ENCODE measurements at regions not wholly inside any gene's neighbourhood (a gene's known extent, or its start where the extent isn't known, plus 50 kb on each side); places are given as distances from the start of the nearest gene placed in this dataset.

DNA sequence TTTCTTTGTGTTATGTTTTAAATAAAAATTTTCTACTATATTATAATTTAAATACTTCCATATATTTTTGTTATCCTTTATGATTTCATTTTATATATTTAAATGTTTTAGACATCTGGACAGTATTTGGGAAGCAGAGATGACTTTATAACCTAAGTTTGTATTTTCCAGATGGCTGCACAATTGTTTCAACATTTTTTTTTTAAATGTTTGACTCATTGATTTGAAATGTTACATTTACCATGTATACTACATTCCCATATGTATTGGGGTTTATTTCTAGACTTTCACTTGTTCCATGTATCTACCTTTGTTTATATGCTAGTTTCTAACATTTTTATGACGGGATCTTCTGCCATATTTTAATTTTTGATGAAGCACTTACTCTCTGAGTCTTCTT, 766.5 kb downstream of the METTL15 start:
- DNase-seq = no peak

DNA sequence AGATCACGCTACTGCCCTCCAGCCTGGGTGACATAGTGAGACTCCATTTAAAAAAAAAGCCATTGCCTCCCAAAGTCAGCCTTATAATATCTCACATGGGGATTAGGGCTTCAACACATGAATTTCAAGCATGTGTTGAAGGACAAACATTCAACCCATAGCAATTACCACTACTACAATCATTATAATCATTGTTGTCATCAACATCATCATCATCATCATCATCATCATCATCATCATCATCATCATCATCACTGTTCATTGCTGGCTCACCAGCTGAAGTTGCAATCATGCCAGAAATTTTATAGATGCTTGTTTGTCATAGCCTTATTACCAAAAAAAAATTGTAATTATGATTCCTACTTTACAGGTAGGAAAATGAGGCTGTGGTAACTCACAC, 762.9 kb downstream of the METTL15 start:
- DNase-seq = no peak

DNA sequence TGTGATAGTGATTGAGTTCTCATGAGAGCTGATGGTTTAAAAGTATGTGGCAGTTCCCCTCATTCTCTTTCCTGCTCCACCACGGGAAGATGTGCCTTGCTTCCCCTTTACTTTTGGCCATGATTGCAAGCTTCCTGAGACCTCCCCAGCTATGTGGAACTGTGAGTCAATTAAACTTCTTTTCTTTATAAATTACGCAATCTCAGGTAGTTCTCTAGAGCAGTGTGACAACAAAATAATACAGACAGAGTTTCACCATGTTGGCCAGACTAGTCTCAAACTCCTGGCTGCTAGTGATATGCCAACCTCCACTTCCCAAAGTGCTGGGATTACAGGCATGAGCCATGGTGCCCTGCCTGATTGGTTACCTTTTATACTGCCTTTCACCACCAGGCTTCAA, 755.2 kb downstream of the METTL15 start:
- no peak for DNase-seq

DNA sequence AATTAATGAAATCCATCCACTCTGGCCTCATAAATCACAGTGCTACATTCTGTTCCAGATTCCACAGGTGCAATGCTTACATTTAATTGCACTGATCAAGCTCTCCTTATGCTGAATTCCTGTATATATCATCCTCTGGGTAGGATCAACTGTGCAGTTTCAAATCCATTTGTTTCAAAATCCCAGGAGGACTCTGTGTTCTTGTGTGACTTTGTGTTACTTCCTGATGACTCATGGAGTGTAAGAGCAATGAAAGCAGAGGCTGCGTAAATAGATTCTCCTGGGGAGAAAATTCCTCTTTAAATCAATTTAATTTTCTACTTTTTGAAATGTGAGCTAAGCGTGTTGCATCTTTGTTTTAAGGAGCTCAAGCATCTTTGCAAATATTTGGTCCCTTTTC, 752.7 kb downstream of the METTL15 start:
- DNase-seq = no peak

DNA sequence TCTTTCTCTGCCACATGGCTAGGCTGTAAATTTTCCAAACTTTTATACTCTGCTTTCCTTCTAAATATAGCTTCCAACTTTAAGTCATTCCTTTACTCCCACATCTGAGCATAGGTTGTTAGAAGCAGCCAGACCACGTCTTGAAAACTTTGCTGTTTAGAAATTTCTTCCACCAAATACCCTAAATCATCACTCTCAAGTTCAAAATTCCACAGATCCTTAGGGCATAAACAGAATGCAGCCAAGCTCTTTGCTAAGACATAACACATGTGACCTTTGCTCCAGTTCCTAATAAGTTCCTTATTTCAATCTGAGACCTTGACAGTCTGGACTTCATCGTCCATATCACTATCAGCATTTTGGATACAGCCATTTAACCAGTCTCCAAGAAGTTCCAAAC, 749.9 kb downstream of the METTL15 start:
- DNase-seq = no peak

DNA sequence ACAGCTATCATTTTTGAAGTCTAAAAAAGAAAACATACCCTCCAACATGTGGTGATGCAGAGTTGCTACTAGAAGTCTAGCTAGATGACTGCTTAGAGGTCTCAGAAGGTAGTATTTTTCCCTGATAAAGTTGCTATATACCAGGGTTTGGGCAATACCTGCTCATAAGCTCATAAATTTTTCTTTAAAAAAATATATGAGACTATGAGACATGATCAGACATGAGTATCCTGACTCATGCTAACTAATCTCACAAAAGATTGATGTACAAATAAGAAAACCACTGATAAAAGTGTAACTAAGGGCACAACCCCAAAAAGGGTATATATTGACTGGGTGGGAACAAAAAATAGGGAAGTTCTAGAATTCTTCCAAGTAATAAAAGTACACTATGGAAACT, 740.9 kb downstream of the METTL15 start:
- no peak for DNase-seq

DNA sequence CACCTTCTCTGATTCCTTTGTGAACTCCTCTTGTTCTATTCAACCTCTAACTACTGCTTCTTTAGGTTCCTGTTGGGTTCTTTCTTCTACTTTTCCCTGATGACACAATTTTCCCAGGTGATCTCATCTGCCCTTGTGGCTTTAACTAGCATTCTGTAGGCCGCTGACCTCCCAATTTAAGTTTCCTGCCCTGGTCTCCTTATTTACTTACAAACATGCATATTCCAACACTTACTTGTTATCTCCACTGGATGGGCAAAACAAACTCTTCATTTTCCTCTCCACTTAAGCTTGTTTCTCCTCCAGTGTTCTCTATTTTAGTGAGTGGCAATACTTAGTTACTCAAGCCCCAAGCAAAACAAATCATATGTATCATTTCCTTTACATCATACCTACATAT, 734.5 kb downstream of the METTL15 start:
- DNase-seq = no peak

DNA sequence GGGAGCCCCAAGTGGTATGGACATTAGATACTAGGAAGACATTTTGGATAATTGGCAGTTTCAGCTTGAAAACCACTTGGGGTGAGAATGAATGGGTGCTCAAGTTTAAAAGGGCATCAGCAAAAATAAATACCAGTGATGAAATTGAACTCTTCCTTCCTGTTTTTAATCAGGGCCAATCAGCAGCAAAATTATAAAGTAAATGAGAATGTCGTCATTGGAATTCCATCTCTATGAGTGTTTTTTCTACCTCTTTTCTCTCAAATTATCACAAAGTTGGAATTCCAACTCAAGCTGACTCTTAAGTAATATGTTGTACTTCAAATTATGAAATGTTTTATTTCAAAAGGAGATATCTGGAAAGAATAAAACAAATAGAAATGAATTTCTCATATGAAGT, 730.6 kb downstream of the METTL15 start:
- DNase-seq = no peak

DNA sequence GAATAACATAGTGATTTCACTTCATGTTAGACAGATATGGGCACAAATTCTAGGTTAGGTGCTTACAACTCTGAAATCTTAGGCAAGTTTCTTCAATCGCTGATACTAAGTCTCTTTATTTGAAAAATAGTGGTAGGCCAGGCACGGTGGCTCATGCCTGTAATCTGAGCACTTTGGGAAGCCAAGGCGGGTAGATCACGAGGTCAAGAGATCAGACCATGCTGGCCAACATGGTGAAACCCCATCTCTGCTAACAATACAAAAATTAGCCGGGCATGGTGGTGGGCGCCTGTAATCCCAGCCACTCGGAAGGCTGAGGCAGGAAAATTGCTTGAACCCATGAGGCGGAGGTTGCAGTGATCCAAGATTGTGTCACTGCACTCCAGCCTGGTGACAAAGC, 729.4 kb downstream of the METTL15 start:
- no peak for DNase-seq

DNA sequence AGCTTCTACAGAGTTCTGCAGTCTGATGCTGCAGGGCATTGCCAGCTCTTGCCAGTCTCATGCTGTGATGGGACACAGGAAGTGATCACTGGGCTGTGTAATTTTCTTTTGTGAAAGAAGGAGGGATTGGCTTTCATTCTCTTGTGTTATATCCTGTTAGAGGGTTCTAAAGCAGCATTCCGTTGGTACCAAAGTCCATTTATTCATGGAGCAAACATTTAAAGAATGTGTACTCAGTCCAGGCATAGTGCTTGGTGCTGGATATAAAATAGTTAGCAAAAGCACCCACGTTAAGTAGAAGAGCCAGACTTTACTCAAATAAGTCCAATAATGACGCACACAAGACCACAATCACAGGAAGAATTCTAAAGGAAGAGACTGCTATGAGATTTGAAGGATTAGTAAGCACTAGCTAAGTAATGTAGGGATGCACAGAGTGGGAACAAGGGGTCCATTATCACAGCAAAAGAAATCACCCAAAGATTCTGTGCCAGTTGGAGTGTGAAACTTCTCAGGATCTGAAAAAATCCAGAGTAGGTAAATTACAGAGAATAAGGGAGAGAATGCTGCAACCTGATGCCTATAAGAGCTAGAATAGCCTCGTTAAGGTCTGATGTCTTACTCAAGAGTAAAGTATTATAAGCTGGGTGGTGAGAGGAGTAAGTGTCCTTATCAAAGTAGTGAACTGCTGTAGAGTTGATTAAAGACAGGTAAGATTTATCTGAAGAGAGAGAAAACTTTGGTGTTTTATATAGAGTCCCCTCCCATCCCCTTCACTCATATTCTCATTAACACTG, 728.3 kb downstream of the METTL15 start:
- no peak for DNase-seq

DNA sequence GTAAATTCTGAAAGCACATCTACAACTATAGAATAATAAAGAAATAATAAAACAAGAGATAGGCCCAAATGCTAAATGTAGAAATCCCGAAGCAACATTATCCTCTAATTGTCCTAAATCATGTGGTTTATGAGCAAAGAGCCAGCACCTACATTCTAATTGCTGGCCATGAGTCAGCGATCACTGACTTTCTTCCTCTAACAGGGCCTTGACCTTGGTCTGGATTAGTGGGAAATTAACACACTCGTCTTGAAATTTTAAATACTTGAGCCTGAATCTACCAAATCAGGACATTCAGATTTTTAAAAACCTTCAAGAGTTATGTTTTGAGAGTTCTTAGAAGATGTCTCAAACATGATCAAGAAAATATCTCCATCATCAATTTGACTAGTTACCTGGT, 727.6 kb downstream of the METTL15 start:
- DNase-seq = no peak

DNA sequence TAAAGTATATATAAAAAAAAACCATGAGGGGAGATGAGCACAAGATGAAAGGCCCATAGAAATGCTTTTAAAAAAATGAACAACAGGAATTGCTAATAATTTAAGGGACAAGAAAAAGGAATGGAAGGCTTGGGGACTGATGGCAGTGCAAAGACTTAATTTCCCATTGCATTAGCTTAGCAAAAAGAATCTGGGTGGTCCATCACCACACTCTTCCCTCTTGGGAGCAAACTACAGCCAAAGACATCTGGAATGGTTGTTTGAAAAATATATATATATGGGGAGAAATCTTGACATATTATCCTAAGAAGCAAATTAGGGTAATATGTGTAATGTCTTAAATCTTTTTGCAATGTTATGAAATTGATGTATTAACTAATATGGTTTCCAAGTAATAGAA, 727.1 kb downstream of the METTL15 start:
- no peak for DNase-seq

DNA sequence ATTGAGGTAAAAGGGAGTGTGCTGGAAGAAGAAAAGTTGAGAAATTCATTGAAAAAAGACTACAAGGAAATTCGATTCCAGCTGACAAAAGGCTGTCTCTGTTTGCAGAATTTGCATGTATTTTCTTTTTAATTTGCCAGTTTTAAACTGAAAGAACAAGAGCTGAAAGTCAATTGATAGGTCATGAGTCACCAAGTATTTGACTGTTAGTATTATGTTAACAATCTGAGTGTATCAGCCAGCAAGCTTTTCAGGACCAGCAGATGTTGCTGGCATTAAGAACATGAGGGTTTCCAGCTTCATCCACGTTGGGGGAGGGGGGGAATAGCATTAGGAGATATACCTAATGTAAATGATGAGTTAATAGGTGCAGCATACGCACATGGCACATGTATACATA, 726.7 kb downstream of the METTL15 start:
- no peak for DNase-seq

DNA sequence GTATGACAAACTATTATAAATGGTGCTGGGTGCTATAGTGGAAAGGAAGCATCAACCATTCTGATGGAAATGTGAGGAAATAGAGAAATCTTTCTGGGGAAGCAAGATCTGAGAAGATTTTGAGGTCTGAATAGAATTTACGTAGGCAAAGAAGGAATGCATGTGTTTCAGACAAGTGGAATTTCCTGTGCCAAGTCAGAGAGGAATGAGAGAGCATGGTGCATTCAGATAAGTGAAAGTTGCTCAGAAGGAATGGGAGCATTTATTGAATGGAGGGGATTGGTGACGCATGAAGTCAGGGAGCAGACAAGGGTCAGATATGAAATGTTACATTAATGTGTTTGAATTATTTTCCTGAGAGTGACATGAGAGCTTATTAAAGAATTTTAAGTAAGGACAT, 725.5 kb downstream of the METTL15 start:
- DNase-seq = no peak

DNA sequence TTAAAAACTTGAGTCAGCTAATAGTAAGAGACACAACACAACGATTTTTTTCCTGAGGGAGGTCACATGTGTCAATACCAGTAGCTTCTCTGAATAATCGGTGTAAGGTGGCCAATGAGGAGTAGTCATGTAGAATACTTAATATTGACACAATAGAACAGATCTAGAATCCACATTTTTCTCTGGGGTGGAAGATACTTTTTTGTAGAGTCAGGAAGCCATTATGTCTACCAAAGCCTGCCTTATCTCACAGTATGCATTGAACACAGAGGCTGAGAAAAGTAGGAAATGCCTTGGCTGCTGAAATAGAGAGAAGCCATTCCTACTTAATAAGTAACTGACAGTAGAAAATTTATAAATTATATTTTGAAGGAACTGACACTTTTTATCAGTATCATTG, 725.0 kb downstream of the METTL15 start:
- DNase-seq = no peak

DNA sequence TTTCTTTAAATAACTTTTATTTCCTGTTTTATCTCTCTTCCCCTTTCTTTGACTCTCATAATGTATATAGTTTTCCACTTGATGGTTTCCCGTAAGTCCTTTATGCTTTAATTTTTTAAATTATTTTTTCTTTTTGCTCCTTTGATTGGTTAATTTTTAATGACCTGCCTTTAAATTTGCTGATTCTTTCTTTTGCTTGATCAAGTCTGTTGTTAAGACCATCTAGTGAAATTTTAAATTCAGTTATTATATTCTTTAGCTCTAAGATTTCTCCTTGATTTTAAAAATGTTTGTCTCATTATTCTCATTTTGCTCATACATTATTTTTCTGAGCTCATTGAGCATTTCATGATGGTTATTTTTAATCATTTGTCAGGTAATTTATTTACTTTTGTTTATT, 718.6 kb downstream of the METTL15 start:
- DNase-seq = no peak

DNA sequence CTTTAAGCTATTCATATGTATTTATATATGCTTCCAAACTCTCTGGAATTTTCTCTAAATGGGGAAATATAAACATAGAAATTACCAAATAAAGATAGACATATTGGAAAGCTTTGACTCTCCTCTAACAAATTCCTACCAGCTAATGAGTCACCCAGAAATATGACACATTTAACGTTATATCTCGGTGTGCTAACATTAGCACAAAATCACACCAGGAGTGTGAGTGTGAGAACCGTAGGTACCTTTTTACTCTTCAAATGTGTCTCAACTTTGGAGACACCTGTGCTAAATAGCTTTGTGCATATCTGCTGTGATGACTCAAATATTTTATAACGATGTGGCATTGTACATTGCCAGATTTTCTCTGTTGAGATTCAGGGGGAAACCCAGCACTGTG, 714.4 kb downstream of the METTL15 start:
- no peak for DNase-seq

DNA sequence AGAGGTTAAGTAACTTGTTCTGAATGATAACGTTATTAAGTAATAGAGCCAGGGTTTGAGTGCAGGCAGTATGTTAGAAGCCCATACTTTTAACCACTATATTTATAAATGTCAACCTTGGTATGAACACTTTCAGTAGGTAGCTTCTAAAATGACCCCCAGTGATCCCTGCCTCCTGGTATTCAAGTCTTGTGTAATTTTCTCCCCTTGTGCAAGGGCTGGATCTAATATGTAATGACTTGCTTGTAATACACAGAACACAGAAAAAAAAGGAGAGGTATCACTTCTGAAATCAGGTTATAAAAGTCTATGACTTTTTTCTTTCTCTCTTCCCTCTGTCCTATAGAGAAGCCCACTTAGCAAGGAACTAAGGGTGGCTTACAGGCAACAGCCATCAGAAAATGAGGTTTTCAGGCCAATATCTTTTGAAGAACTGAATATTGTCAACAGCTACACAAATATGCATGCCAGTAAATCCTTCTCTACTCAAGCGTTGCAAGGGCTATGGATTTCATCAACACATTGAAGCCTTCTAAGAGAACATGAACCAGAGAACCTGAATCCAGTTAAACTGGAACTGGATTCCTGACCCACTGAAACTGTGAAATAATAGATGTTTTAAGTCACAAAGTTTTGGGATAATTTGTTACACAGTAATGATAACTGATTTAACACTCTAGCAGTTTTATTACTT, 712.3 kb downstream of the METTL15 start:
- DNase-seq = no peak

DNA sequence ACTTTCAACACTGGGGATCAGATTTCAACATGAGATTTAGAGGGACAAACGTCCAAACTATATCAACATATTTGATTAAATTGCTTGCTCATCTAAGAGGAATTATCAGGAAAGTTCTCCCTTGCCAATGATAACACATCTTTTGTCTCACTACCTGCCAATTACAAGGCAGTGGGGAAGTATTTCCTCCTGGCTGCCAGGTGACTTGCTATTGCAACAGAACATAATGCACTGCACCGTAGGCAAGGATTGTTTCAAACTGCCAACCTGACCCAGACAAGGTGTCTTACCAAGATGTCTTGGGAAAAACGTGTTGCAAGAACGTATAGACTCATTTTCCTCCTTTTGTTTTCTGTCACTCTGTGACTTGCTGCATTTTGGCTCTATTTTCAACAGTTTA, 711.6 kb downstream of the METTL15 start:
- no peak for DNase-seq

DNA sequence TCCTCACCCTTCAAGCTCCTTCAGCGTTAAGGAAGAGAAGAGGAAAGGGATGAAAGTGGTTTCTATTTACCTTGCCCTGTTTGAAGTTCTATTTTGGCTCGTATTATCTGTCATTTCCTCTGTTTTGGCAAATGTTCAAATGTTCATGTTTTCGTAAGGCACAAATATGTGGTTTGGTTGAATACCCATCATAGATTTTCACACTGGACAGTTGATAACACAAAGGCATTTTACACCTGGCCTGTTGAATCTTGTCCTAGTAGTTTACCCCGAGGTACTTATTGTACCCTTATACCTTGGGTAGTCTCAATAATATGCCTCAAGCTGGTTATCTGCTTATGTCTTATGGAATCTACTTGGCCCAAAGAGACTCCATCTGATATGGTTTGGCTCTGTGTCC, 706.9 kb downstream of the METTL15 start:
- no peak for DNase-seq

DNA sequence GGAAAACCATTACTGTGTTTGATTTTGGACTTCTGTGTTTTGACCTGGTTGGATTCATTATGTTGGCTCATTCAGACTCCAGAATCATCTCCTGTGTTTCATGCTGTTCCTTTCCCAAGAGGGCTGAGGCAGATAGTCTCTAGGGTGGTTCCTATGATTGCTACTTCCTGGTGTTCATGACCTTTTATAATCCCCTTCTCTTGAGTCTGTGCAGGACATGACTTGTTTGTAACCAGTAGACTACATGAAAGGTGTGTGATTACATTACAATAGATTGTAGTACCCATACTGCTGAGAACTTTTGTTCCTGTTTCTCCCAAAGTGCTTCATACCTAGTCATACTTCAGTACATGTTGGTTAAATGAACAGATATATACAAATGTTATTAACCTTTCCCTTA, 700.6 kb downstream of the METTL15 start:
- DNase-seq = no peak

DNA sequence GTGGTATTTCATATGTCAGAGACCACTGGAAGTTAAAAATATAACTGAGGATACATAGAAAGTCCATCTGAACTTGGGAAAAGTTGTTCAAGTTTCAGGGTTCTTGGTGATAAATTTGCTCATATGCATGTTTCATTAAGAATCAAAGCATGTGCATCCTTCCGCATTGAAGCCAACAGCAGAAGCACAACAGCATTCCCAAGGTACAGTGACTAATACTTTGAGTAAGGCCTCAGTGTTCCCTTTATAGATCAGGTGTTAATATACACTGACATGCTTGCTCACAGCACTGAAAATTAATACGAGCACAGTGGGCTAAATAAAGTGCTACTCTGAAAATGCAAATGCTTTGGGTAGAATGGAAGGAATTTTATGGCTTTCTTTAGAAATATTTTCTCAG, 691.1 kb downstream of the METTL15 start:
- no peak for DNase-seq

DNA sequence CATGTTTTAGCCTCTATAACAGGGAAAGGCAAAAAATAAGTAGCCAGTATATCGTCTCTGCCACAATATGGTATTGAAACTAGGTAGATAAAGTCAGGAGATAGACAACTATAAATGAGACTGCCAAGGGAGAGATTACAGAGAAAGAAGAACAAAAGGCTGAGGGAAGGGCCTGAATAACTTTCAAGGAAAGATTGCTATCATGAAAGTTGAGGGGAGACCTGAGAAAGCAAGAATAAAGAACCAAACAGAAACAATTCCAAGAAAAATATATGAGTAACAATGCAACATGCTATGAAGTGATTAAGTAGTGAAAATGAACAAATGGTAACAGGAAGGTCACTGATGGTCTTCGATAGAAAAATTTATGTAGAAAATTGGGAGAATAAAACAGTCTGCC, 690.1 kb downstream of the METTL15 start:
- DNase-seq = no peak

DNA sequence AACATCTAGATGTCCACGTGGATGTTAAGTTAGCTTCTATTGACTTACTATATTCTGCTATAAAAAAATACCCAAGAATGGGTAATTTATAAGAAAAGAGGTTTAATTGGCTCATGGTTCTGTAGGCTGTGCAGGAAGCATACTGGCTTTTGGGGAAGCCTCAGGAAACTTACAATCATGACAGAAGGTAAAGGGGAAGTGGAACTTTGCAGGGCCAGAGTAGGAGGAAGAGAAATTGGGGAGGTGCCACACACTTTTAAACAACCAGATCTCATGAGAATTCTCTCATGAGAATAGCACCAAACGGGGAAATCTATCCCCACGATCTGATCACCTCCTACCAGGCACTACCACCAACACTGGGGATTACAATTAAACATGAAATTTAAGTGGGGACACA, 689.3 kb downstream of the METTL15 start:
- DNase-seq = no peak

DNA sequence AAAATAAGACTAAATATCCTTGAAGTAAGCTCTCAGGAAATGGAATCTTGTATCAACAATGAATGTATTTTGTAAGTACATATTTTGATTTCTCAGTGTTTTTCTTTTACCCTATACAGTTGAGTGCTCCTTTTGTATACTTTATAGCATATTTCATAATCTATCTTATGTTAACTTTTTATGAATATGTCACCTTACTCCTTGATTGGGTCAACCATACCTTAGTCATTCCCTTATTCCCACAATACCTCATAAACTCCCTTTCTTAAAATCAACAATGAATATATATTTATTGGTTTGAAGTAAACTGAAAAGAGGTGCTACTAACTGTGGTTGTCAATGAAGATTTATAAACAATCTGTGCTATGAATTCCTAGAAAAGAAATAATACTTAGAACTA, 686.2 kb downstream of the METTL15 start:
- no peak for DNase-seq
